IPS-20b (cell line): ENCODE measurements at regions not wholly inside any gene's neighbourhood (a gene's known extent, or its start where the extent isn't known, plus 50 kb on each side); places are given as distances from the start of the nearest gene placed in this dataset.
A peak's percentile ranks its signal among the peaks of the same experiment; 100 is the strongest.
"Not testable (repeated sequence)": the region's sequence is repeated elsewhere in the genome, so short reads cannot be mapped to it uniquely, and the experiment has no call there.

Source experiments
- H3K27ac ChIP-seq: one replicate; pipeline ENCODE4 v1.5.1; 2013; ENCODE audit warnings: low read length
- H3K27me3 ChIP-seq: 2 replicates; pipeline ENCODE4 v1.6.1; 2013; ENCODE audit warnings: mild to moderate bottlenecking, low read length, inconsistent platforms; ENCODE audit not compliant: insufficient read depth
- H3K36me3 ChIP-seq: 2 replicates; pipeline ENCODE4 v1.6.1; 2013; ENCODE audit warnings: low read depth, mild to moderate bottlenecking, inconsistent platforms, low read length, moderate library complexity; ENCODE audit not compliant: insufficient read depth
- H3K4me1 ChIP-seq: 2 replicates; pipeline ENCODE4 v1.6.1; 2013; ENCODE audit warnings: mild to moderate bottlenecking, control low read depth, inconsistent platforms, low read length, moderate library complexity; ENCODE audit not compliant: insufficient read depth
- H3K4me3 ChIP-seq: 2 replicates; pipeline ENCODE4 v1.5.1; 2013; ENCODE audit warnings: mild to moderate bottlenecking, low read length, inconsistent platforms
- H3K9ac ChIP-seq: 2 replicates; pipeline ENCODE4 v1.6.1; 2013; ENCODE audit warnings: low read depth, mild to moderate bottlenecking, inconsistent platforms, low read length, moderate library complexity
- H3K9me3 ChIP-seq: 2 replicates; pipeline ENCODE4 v1.6.1; 2013; ENCODE audit warnings: mild to moderate bottlenecking, low read depth, low read length, inconsistent platforms; ENCODE audit not compliant: insufficient read depth

GRCh38 chr2:744088-744487 is 66.9 kb upstream of the TMEM18 start:
- Histone ChIP-seq H3K36me3 (no peaks in the 10 kb centered on the region), H3K4me1 (peaks cover 9% of the 10 kb centered on the region; the same call in 1 of the 2 replicates), H3K4me3 (no peak overlapping the region), H3K27me3 (no peaks in the 10 kb centered on the region), H3K9me3 (no peaks in the 10 kb centered on the region), H3K9ac (no peak overlapping the region), H3K27ac (no peak overlapping the region)

- no peak overlapping the region for H3K27ac ChIP-seq
- no peaks in the 10 kb centered on the region for H3K9me3 ChIP-seq
- H3K4me1 ChIP-seq, result peaks cover 9% of the 10 kb centered on the region; the same call in 1 of the 2 replicates
- H3K36me3 ChIP-seq, result no peaks in the 10 kb centered on the region
- H3K4me3 ChIP-seq, result no peak overlapping the region
- H3K27me3 ChIP-seq, result no peaks in the 10 kb centered on the region
- no peak overlapping the region for H3K9ac ChIP-seq
These were observed 65.0 kb upstream of the TMEM18 start for GRCh38 chr2:742221-742620.

GRCh38 chr2:741195-741496 is 63.9 kb upstream of the TMEM18 start:
- Histone ChIP-seq H3K36me3 (no peaks in the 10 kb centered on the region), H3K27me3 (no peaks in the 10 kb centered on the region), H3K9me3 (no peaks in the 10 kb centered on the region), H3K27ac (peak overlapping the region; percentile 50), H3K4me3 (peak overlapping the region; percentile 93), H3K9ac (peak overlapping the region; percentile 76; the same call in 1 of the 2 replicates), H3K4me1 (peaks cover 9% of the 10 kb centered on the region; the same call in 1 of the 2 replicates)

- Histone ChIP-seq H3K27ac (peak overlapping the region; percentile 50), H3K4me3 (peak overlapping the region; percentile 93), H3K9ac (peak overlapping the region; percentile 76; the same call in 1 of the 2 replicates)
- H3K4me1 ChIP-seq, H3K9me3 ChIP-seq, H3K27me3 ChIP-seq, H3K36me3 ChIP-seq: not testable (repeated sequence)
These were observed 63.4 kb upstream of the TMEM18 start for GRCh38 chr2:740322-741194.

GRCh38 chr2:739864-740321 is 62.7 kb upstream of the TMEM18 start:
- H3K27me3 ChIP-seq, H3K27ac ChIP-seq, H3K4me1 ChIP-seq, H3K9me3 ChIP-seq, H3K36me3 ChIP-seq: not testable (repeated sequence)
- Histone ChIP-seq H3K9ac (peak overlapping the region; percentile 44; the same call in 1 of the 2 replicates), H3K4me3 (peak overlapping the region; percentile 93)

- Histone ChIP-seq H3K9me3 (no peaks in the 10 kb centered on the region), H3K27me3 (no peaks in the 10 kb centered on the region), H3K4me1 (peaks cover 9% of the 10 kb centered on the region; the same call in 1 of the 2 replicates), H3K27ac (no peak overlapping the region), H3K4me3 (no peak overlapping the region), H3K36me3 (no peaks in the 10 kb centered on the region), H3K9ac (no peak overlapping the region)
These were observed 59.7 kb upstream of the TMEM18 start for GRCh38 chr2:736939-737338.

GRCh38 chr2:735670-736218 is 58.5 kb upstream of the TMEM18 start:
- Histone ChIP-seq H3K36me3 (no peaks in the 10 kb centered on the region), H3K9ac (no peak overlapping the region), H3K4me1 (peaks cover 3% of the 10 kb centered on the region; the same call in 1 of the 2 replicates), H3K27ac (no peak overlapping the region), H3K9me3 (no peaks in the 10 kb centered on the region), H3K27me3 (no peaks in the 10 kb centered on the region), H3K4me3 (no peak overlapping the region)

GRCh38 chr2:734496-734895 is 57.3 kb upstream of the TMEM18 start:
- Histone ChIP-seq H3K27ac (no peak overlapping the region), H3K9ac (no peak overlapping the region), H3K4me1 (peaks cover 9% of the 10 kb centered on the region; the same call in 1 of the 2 replicates), H3K27me3 (no peaks in the 10 kb centered on the region), H3K36me3 (no peaks in the 10 kb centered on the region), H3K9me3 (no peaks in the 10 kb centered on the region), H3K4me3 (no peak overlapping the region)

- no peaks in the 10 kb centered on the region for H3K27me3 ChIP-seq
- H3K9ac ChIP-seq, result no peak overlapping the region
- no peak overlapping the region for H3K27ac ChIP-seq
- no peaks in the 10 kb centered on the region for H3K9me3 ChIP-seq
- peaks cover 12% of the 10 kb centered on the region for H3K4me1 ChIP-seq
- no peaks in the 10 kb centered on the region for H3K36me3 ChIP-seq
- no peak overlapping the region for H3K4me3 ChIP-seq
These were observed 56.3 kb upstream of the TMEM18 start for GRCh38 chr2:733495-733894.

- Histone ChIP-seq H3K9ac (no peak overlapping the region), H3K4me1 (peaks cover 17% of the 10 kb centered on the region), H3K27me3 (no peaks in the 10 kb centered on the region), H3K36me3 (no peaks in the 10 kb centered on the region), H3K9me3 (no peaks in the 10 kb centered on the region), H3K4me3 (no peak overlapping the region), H3K27ac (no peak overlapping the region)
These were observed 55.8 kb upstream of the TMEM18 start for GRCh38 chr2:733001-733400.

- Histone ChIP-seq H3K27me3 (no peaks in the 10 kb centered on the region), H3K9me3 (no peaks in the 10 kb centered on the region), H3K4me3 (no peak overlapping the region), H3K27ac (no peak overlapping the region), H3K4me1 (peaks cover 17% of the 10 kb centered on the region), H3K9ac (no peak overlapping the region), H3K36me3 (no peaks in the 10 kb centered on the region)
These were observed 54.5 kb upstream of the TMEM18 start for GRCh38 chr2:731711-732110.

- H3K9ac ChIP-seq, result peak overlapping the region; percentile 69; the same call in 1 of the 2 replicates
- H3K9me3 ChIP-seq, result no peaks in the 10 kb centered on the region
- no peaks in the 10 kb centered on the region for H3K27me3 ChIP-seq
- peak overlapping the region; percentile 87 for H3K27ac ChIP-seq
- peaks cover 23% of the 10 kb centered on the region for H3K4me1 ChIP-seq
- H3K4me3 ChIP-seq, result peak overlapping the region; percentile 42; the same call in 1 of the 2 replicates
- no peaks in the 10 kb centered on the region for H3K36me3 ChIP-seq
These were observed 52.2 kb upstream of the TMEM18 start for GRCh38 chr2:729376-729861.
